OCI-LY1 (cell line): ENCODE measurements at regions not wholly inside any gene's neighbourhood (a gene's known extent, or its start where the extent isn't known, plus 50 kb on each side); places are given as distances from the start of the nearest gene placed in this dataset.

Source experiments
- EZH2 ChIP-seq: fragments of 200-600 bp; sonication (generic), shearing (Covaris generic); IDR thresholded peaks from 2 replicates; pipeline ENCODE4 v1.8.0; 2017; ENCODE audit warnings: borderline replicate concordance, mixed run types, mild to moderate bottlenecking, antibody characterized with exemption, low read length, moderate library complexity, mixed read lengths
- TF ChIP-seq, protein P1 (sequence below): fragments of 200-600 bp; sonication (generic), shearing (Covaris generic); IDR thresholded peaks from 2 replicates; pipeline ENCODE4 v1.5.1; 2017; ENCODE audit warnings: mild to moderate bottlenecking, antibody characterized with exemption, low read length, moderate library complexity, mixed read lengths

DNA sequence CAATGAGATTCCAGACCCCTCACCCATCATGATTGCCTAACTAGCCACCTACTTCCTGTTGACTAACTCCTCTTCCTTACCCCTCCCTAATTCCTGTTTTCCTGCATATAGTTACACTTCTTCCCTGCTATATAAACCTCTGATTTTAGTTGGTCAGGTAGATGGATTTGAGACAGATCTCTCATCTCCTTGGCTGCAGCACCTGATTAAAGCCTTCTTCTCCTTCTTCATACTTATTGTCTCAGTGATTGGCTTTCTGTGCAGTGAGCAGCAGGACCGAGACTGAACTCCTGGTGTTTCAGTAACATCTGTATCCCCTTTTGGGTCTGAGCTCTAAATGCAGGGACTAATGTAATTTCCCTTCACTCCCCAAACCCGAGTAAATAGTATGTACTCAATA lies 51.7 kb upstream of the ATXN1 start:
- TF ChIP-seq, protein P1, sequence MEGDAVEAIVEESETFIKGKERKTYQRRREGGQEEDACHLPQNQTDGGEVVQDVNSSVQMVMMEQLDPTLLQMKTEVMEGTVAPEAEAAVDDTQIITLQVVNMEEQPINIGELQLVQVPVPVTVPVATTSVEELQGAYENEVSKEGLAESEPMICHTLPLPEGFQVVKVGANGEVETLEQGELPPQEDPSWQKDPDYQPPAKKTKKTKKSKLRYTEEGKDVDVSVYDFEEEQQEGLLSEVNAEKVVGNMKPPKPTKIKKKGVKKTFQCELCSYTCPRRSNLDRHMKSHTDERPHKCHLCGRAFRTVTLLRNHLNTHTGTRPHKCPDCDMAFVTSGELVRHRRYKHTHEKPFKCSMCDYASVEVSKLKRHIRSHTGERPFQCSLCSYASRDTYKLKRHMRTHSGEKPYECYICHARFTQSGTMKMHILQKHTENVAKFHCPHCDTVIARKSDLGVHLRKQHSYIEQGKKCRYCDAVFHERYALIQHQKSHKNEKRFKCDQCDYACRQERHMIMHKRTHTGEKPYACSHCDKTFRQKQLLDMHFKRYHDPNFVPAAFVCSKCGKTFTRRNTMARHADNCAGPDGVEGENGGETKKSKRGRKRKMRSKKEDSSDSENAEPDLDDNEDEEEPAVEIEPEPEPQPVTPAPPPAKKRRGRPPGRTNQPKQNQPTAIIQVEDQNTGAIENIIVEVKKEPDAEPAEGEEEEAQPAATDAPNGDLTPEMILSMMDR = no peak
- TF ChIP-seq EZH2 = no peak
